MM.1S (cell line): ENCODE measurements at regions not wholly inside any gene's neighbourhood (a gene's known extent, or its start where the extent isn't known, plus 50 kb on each side); places are given as distances from the start of the nearest gene placed in this dataset.

Source experiments
- DNase-seq: peaks from one replicate; pipeline ENCODE4 v3.0.0-alpha.2; 2015
- H2AFZ ChIP-seq: fragments of 300-600 bp; sonication (generic); 2 replicates; pipeline ENCODE4 v1.6.0; 2016; ENCODE audit warnings: antibody characterized with exemption, low read length
- H3F3A ChIP-seq: fragments of 300-600 bp; sonication (generic); 2 replicates; pipeline ENCODE4 v1.6.1; 2016; ENCODE audit warnings: mild to moderate bottlenecking, antibody characterized with exemption, low read length, moderate library complexity, mixed read lengths; ENCODE audit not compliant: insufficient read depth
- H3K27ac ChIP-seq: fragments of 300-600 bp; sonication (generic); 2 replicates; pipeline ENCODE4 v1.5.1; 2016; ENCODE audit warnings: mild to moderate bottlenecking, low read length
- H3K27me3 ChIP-seq: fragments of 300-600 bp; sonication (generic); replicated peaks from 2 replicates; pipeline ENCODE4 v1.6.0; 2016; ENCODE audit warnings: low read length; ENCODE audit not compliant: insufficient read depth
- H3K36me3 ChIP-seq: fragments of 300-600 bp; sonication (generic); replicated peaks from 2 replicates; pipeline ENCODE4 v1.6.1; 2016; ENCODE audit warnings: mild to moderate bottlenecking, low read length, mixed read lengths; ENCODE audit not compliant: insufficient read depth
- H3K4me1 ChIP-seq: fragments of 300-600 bp; sonication (generic); 2 replicates; pipeline ENCODE4 v1.6.1; 2016; ENCODE audit warnings: low read length, mixed read lengths
- H3K4me2 ChIP-seq: fragments of 300-600 bp; sonication (generic); 2 replicates; pipeline ENCODE4 v1.6.0; 2016; ENCODE audit warnings: low read depth, low read length
- H3K4me3 ChIP-seq: fragments of 300-600 bp; sonication (generic); 2 replicates; pipeline ENCODE4 v1.5.1; 2016; ENCODE audit warnings: low read length, mixed read lengths
- H3K79me2 ChIP-seq: fragments of 300-600 bp; sonication (generic); 2 replicates; pipeline ENCODE4 v1.6.1; 2016; ENCODE audit warnings: mixed run types, low read length, mixed read lengths
- H3K9ac ChIP-seq: fragments of 300-600 bp; sonication (generic); 2 replicates; pipeline ENCODE4 v1.6.1; 2016; ENCODE audit warnings: low read length, mixed read lengths
- H3K9me2 ChIP-seq: fragments of 300-600 bp; sonication (generic); replicated peaks from 2 replicates; pipeline ENCODE4 v1.6.1; 2016; ENCODE audit warnings: mild to moderate bottlenecking, low read length, mixed read lengths; ENCODE audit not compliant: insufficient read depth
- H3K9me3 ChIP-seq: fragments of 300-600 bp; sonication (generic); replicated peaks from 2 replicates; pipeline ENCODE4 v1.6.1; 2016; ENCODE audit warnings: mild to moderate bottlenecking, low read length, mixed read lengths; ENCODE audit not compliant: insufficient read depth
- H4K20me1 ChIP-seq: fragments of 300-600 bp; sonication (generic); 2 replicates; pipeline ENCODE4 v1.6.1; 2016; ENCODE audit warnings: mild to moderate bottlenecking, low read length, moderate library complexity, mixed read lengths; ENCODE audit not compliant: insufficient read depth
- CTCF ChIP-seq: fragments of 300-600 bp; sonication (generic); IDR thresholded peaks from 2 replicates; pipeline ENCODE4 v1.5.1; 2016; ENCODE audit warnings: antibody characterized with exemption, low read length, mixed read lengths
- EZH2 ChIP-seq: fragments of 300-600 bp; sonication (generic); optimal IDR thresholded peaks from 2 replicates; pipeline ENCODE3; 2017; ENCODE audit warnings: low read depth, mild to moderate bottlenecking, antibody characterized with exemption, low read length, mixed read lengths
- EZH2phosphoT487 ChIP-seq: fragments of 300-600 bp; sonication (generic); IDR thresholded peaks from 2 replicates; pipeline ENCODE4 v1.6.1; 2018; ENCODE audit warnings: antibody characterized with exemption, low read length

- no peak for DNase-seq
- H3K4me1 ChIP-seq = no peaks in the 10 kb centered on the region
- no peak overlapping the region for H3K4me3 ChIP-seq
- no peak overlapping the region for H3K4me2 ChIP-seq
- H4K20me1 ChIP-seq = no peaks in the 10 kb centered on the region
- TF ChIP-seq CTCF = no peak
- TF ChIP-seq EZH2phosphoT487 = no peak
- TF ChIP-seq EZH2 = no peak
- H3K9me2 ChIP-seq = no peaks in the 10 kb centered on the region
- no peak overlapping the region for H3K9ac ChIP-seq
- no peak overlapping the region for H2AFZ ChIP-seq
- no peaks in the 10 kb centered on the region for H3F3A ChIP-seq
- no peaks in the 10 kb centered on the region for H3K27me3 ChIP-seq
- H3K79me2 ChIP-seq = no peaks in the 10 kb centered on the region
- no peak overlapping the region for H3K27ac ChIP-seq
- H3K9me3 ChIP-seq = no peaks in the 10 kb centered on the region
- no peaks in the 10 kb centered on the region for H3K36me3 ChIP-seq
Observed at GRCh38 chr11:109026891-109027489, 362.1 kb downstream of the DDX10 start.

GRCh38 chr11:109027851-109028250, 363.0 kb downstream of the DDX10 start:
- Histone ChIP-seq H3K27me3 (no peaks in the 10 kb centered on the region), H3K4me1 (no peaks in the 10 kb centered on the region), H3K9ac (no peak overlapping the region), H4K20me1 (no peaks in the 10 kb centered on the region), H3K79me2 (no peaks in the 10 kb centered on the region), H3K36me3 (no peaks in the 10 kb centered on the region), H3K9me3 (no peaks in the 10 kb centered on the region), H3K27ac (no peak overlapping the region), H2AFZ (no peak overlapping the region), H3K4me2 (no peak overlapping the region), H3K4me3 (no peak overlapping the region), H3F3A (no peaks in the 10 kb centered on the region), H3K9me2 (no peaks in the 10 kb centered on the region)
- DNase-seq = no peak
- TF ChIP-seq EZH2phosphoT487 (no peak), CTCF (no peak), EZH2 (no peak)

GRCh38 chr11:109029927-109030326, 365.1 kb downstream of the DDX10 start:
- Histone ChIP-seq H3F3A (no peaks in the 10 kb centered on the region), H3K79me2 (no peaks in the 10 kb centered on the region), H3K9me2 (no peaks in the 10 kb centered on the region), H3K9me3 (no peaks in the 10 kb centered on the region), H3K36me3 (no peaks in the 10 kb centered on the region), H3K4me1 (no peaks in the 10 kb centered on the region), H3K27ac (no peak overlapping the region), H3K4me2 (no peak overlapping the region), H3K27me3 (no peaks in the 10 kb centered on the region), H3K9ac (no peak overlapping the region), H4K20me1 (no peaks in the 10 kb centered on the region), H3K4me3 (no peak overlapping the region), H2AFZ (no peak overlapping the region)
- no peak for TF ChIP-seq CTCF
- no peak for TF ChIP-seq EZH2
- TF ChIP-seq EZH2phosphoT487 = no peak
- no peak for DNase-seq
